Fibroblast of lung (primary cell): ENCODE measurements at regions not wholly inside any gene's neighbourhood (a gene's known extent, or its start where the extent isn't known, plus 50 kb on each side); places are given as distances from the start of the nearest gene placed in this dataset.

Experiments used
- EZH2 ChIP-seq: IDR thresholded peaks from 2 replicates; pipeline ENCODE4 v1.5.1; 2012; ENCODE audit warnings: low read length, control low read depth, mild to moderate bottlenecking; ENCODE audit errors: missing control alignments
- TF ChIP-seq, protein P1 (sequence below), 2 donors: IDR thresholded peaks in 1 of 2; conservative IDR thresholded peaks in 1 of 2; 1 replicate in 1 of 2; 2 replicates in 1 of 2; pipeline ENCODE4 v1.5.1; 2011 to 2012; ENCODE audit warnings: low read length in 2 of 2, control low read depth in 1 of 2, inconsistent platforms in 1 of 2, low read depth in 1 of 2, mild to moderate bottlenecking in 1 of 2

DNA sequence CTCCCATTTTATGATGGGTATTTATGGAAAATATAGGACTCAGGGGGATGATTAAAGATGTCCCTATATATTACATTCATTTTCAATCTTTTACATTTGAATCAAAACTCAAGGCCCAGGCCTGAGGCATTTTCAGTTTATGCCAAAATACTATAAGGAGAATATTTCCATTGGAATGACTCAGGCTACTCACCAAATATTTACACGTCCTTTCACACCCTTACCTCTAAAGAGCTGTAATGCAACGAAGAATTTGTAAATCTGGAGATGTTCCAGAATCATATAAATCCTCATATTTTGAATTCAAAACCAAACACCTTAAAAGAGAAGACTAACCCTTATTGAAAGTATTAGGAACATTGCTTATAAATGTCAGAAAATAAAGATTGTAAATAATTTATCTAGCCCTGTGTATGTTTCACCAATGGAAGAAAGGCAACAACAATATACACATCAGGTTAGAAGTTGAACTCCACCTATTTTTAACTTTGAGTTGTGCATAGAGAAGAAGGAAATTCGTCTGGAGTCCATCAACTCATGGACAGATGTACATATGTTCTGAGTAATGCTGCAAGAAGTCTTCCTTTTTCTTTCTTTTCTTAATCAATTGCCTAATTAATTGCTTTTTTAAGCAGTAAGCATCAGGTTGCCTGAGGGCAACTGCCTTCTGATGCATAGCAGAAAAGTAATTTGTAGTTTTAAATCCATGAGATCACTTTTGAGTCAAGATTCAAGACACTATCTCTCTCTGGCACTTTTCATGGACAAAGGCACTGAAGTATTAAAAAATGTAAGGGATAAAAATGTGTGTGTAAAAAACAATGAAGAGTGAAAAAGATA, 579.3 kb upstream of the RGMB start:
- no peak for TF ChIP-seq EZH2
- TF ChIP-seq, protein P1, sequence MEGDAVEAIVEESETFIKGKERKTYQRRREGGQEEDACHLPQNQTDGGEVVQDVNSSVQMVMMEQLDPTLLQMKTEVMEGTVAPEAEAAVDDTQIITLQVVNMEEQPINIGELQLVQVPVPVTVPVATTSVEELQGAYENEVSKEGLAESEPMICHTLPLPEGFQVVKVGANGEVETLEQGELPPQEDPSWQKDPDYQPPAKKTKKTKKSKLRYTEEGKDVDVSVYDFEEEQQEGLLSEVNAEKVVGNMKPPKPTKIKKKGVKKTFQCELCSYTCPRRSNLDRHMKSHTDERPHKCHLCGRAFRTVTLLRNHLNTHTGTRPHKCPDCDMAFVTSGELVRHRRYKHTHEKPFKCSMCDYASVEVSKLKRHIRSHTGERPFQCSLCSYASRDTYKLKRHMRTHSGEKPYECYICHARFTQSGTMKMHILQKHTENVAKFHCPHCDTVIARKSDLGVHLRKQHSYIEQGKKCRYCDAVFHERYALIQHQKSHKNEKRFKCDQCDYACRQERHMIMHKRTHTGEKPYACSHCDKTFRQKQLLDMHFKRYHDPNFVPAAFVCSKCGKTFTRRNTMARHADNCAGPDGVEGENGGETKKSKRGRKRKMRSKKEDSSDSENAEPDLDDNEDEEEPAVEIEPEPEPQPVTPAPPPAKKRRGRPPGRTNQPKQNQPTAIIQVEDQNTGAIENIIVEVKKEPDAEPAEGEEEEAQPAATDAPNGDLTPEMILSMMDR (conservative IDR thresholded peaks at IDR 0.05 in 1 of 2, IDR thresholded peaks at IDR 0.05 in 1 of 2; ENCODE audit: low read depth in 1 of 2, low read length in 2 of 2): no peak
